Activated effector memory CD4-positive, alpha-beta T cell treated with anti-CD3 and anti-CD28 coated beads, Interleukin-2, amount 50 U/mL, for 16 hours (primary cell): ENCODE measurements at regions not wholly inside any gene's neighbourhood (a gene's known extent, or its start where the extent isn't known, plus 50 kb on each side); places are given as distances from the start of the nearest gene placed in this dataset.

Experiments used
- DNase-seq: peaks from one replicate; pipeline ENCODE4 v3.0.0-alpha.2; 2020

- no peak for DNase-seq
These were observed 52.6 kb upstream of the GALNT13 start for GRCh38 chr2:153819074-153819473.

GRCh38 chr2:153819501-153819900 is 52.2 kb upstream of the GALNT13 start:
- no peak for DNase-seq
